Progenitor cell of endocrine pancreas (in vitro differentiated cells): ENCODE measurements at regions not wholly inside any gene's neighbourhood (a gene's known extent, or its start where the extent isn't known, plus 50 kb on each side); places are given as distances from the start of the nearest gene placed in this dataset.

Experiments used
- DNase-seq: peaks from one replicate; pipeline ENCODE4 v3.0.0; 2021; ENCODE audit warnings: low spot score; ENCODE audit not compliant: unreplicated experiment
- H3K27ac Mint-ChIP-seq: 2 replicates; pipeline ENCODE4 v1.8.0; 2021; ENCODE audit warnings: mild to moderate bottlenecking, moderate library complexity, mixed read lengths
- H3K27me3 Mint-ChIP-seq: 2 replicates; pipeline ENCODE4 v1.8.0; 2021; ENCODE audit warnings: mixed read lengths
- H3K36me3 Mint-ChIP-seq: 2 replicates; pipeline ENCODE4 v1.8.0; 2022; ENCODE audit warnings: mixed read lengths; ENCODE audit not compliant: insufficient read depth
- H3K4me1 Mint-ChIP-seq: 2 replicates; pipeline ENCODE4 v1.8.0; 2021; ENCODE audit warnings: low read depth, mixed read lengths
- H3K4me3 Mint-ChIP-seq: 2 replicates; pipeline ENCODE4 v1.8.0; 2021; ENCODE audit warnings: low read depth, mild to moderate bottlenecking, moderate library complexity, mixed read lengths
- H3K9me3 Mint-ChIP-seq: 2 replicates; pipeline ENCODE4 v1.8.0; 2021; ENCODE audit warnings: low read depth, mixed read lengths
- CTCF ChIP-seq: fragments of 200-600 bp; sonication (generic); IDR thresholded peaks from one replicate; pipeline ENCODE4 v1.5.0; 2021; ENCODE audit warnings: antibody characterized with exemption, mild to moderate bottlenecking; ENCODE audit not compliant: unreplicated experiment

- H3K4me3 Mint-ChIP-seq: no peak overlapping the region
- no peak for TF ChIP-seq CTCF
- no peaks in the 10 kb centered on the region for H3K9me3 Mint-ChIP-seq
Measured at GRCh38 chr16:5845046-5845445, 747.5 kb upstream of the EEF2KMT start.

GRCh38 chr16:5841974-5842373 lies 744.4 kb upstream of the EEF2KMT start:
- Mint-ChIP-seq H3K36me3 (no peaks in the 10 kb centered on the region), H3K27ac (no peak overlapping the region), H3K4me1 (no peaks in the 10 kb centered on the region), H3K9me3 (no peaks in the 10 kb centered on the region), H3K27me3 (peaks cover 10% of the 10 kb centered on the region), H3K4me3 (no peak overlapping the region)
- no peak for DNase-seq
- no peak for TF ChIP-seq CTCF

More at GRCh38 chr16:5845046-5845445, 747.5 kb upstream of the EEF2KMT start:
- Mint-ChIP-seq H3K36me3 (no peaks in the 10 kb centered on the region), H3K4me1 (no peaks in the 10 kb centered on the region), H3K27me3 (peaks cover 9% of the 10 kb centered on the region), H3K27ac (no peak overlapping the region)
- DNase-seq: no peak

GRCh38 chr16:5838725-5839124 lies 741.1 kb upstream of the EEF2KMT start:
- Mint-ChIP-seq H3K36me3 (no peaks in the 10 kb centered on the region), H3K27ac (no peak overlapping the region), H3K4me3 (no peak overlapping the region), H3K9me3 (no peaks in the 10 kb centered on the region), H3K27me3 (peaks cover 10% of the 10 kb centered on the region), H3K4me1 (no peaks in the 10 kb centered on the region)
- no peak for TF ChIP-seq CTCF
- DNase-seq: no peak

GRCh38 chr16:5838071-5838470 lies 740.5 kb upstream of the EEF2KMT start:
- Mint-ChIP-seq H3K4me1 (no peaks in the 10 kb centered on the region), H3K36me3 (no peaks in the 10 kb centered on the region), H3K4me3 (no peak overlapping the region), H3K9me3 (no peaks in the 10 kb centered on the region), H3K27ac (no peak overlapping the region), H3K27me3 (peaks cover 10% of the 10 kb centered on the region)
- DNase-seq: no peak
- TF ChIP-seq CTCF: no peak

- Mint-ChIP-seq H3K36me3 (no peaks in the 10 kb centered on the region), H3K27ac (no peak overlapping the region), H3K4me3 (no peak overlapping the region), H3K4me1 (no peaks in the 10 kb centered on the region), H3K27me3 (peaks cover 10% of the 10 kb centered on the region), H3K9me3 (no peaks in the 10 kb centered on the region)
- TF ChIP-seq CTCF: no peak
- no peak for DNase-seq
Measured at GRCh38 chr16:5837007-5837670, 739.5 kb upstream of the EEF2KMT start.
